H9 (cell line): ENCODE measurements at regions not wholly inside any gene's neighbourhood (a gene's known extent, or its start where the extent isn't known, plus 50 kb on each side); places are given as distances from the start of the nearest gene placed in this dataset.

ENCODE experiments used
- DNase-seq: peaks from one replicate; pipeline ENCODE4 v3.0.0-alpha.2; 2017
- H2AFZ ChIP-seq: one replicate; pipeline ENCODE4 v1.6.1; 2013; ENCODE audit warnings: mild to moderate bottlenecking, low read length, control low read depth, moderate library complexity
- H2AK5ac ChIP-seq: 2 replicates; pipeline ENCODE4 v1.6.1; 2013; ENCODE audit warnings: low read length, control low read depth, mixed read lengths; ENCODE audit not compliant: insufficient read length
- H2BK120ac ChIP-seq: one replicate; pipeline ENCODE4 v1.6.1; 2013; ENCODE audit warnings: low read depth, mild to moderate bottlenecking, low read length, control low read depth, inconsistent platforms; ENCODE audit not compliant: poor library complexity, severe bottlenecking
- H2BK12ac ChIP-seq: 2 replicates; pipeline ENCODE4 v1.6.1; 2013; ENCODE audit warnings: low read length, control low read depth, mixed read lengths, low read depth; ENCODE audit not compliant: insufficient read length
- H2BK15ac ChIP-seq: 2 replicates; pipeline ENCODE4 v1.6.1; 2013; ENCODE audit warnings: low read depth, low read length, control low read depth
- H2BK20ac ChIP-seq: one replicate; pipeline ENCODE4 v1.6.1; 2013; ENCODE audit warnings: low read depth, mild to moderate bottlenecking, low read length, control low read depth, inconsistent platforms; ENCODE audit not compliant: poor library complexity, severe bottlenecking
- H2BK5ac ChIP-seq: 2 replicates; pipeline ENCODE4 v1.6.1; 2013; ENCODE audit warnings: low read length, control low read depth, mixed read lengths; ENCODE audit not compliant: insufficient read length
- H3K14ac ChIP-seq: 2 replicates; pipeline ENCODE4 v1.6.1; 2013; ENCODE audit warnings: low read length, control low read depth; ENCODE audit not compliant: insufficient read depth
- H3K18ac ChIP-seq: 2 replicates; pipeline ENCODE4 v1.6.1; 2013; ENCODE audit warnings: low read depth, mild to moderate bottlenecking, mixed read lengths, low read length, control low read depth; ENCODE audit not compliant: insufficient read length
- H3K23ac ChIP-seq: 2 replicates; pipeline ENCODE4 v1.6.1; 2013; ENCODE audit warnings: low read length, control low read depth, mixed read lengths, low read depth; ENCODE audit not compliant: insufficient read length
- H3K23me2 ChIP-seq: 2 replicates; pipeline ENCODE4 v1.6.1; 2013; ENCODE audit warnings: low read depth, mild to moderate bottlenecking, mixed read lengths, low read length, control low read depth; ENCODE audit not compliant: insufficient read length, poor library complexity, severe bottlenecking
- H3K27ac ChIP-seq: 2 replicates; pipeline ENCODE4 v1.5.1; 2013; ENCODE audit warnings: low read length, control low read depth, mixed read lengths, low read depth; ENCODE audit not compliant: insufficient read length
- H3K27me3 ChIP-seq: 2 replicates; pipeline ENCODE4 v1.6.1; 2013; ENCODE audit warnings: low read length, control low read depth, inconsistent platforms; ENCODE audit not compliant: insufficient read depth
- H3K4ac ChIP-seq: 2 replicates; pipeline ENCODE4 v1.6.1; 2013; ENCODE audit warnings: low read depth, mild to moderate bottlenecking, control low read depth, inconsistent platforms, low read length, moderate library complexity
- H3K4me1 ChIP-seq: 2 replicates; pipeline ENCODE4 v1.6.1; 2013; ENCODE audit warnings: low read length, control low read depth, inconsistent platforms; ENCODE audit not compliant: insufficient read depth
- H3K4me2 ChIP-seq: 2 replicates; pipeline ENCODE4 v1.6.1; 2013; ENCODE audit warnings: low read length, control low read depth, mixed read lengths; ENCODE audit not compliant: insufficient read length, insufficient read depth
- H3K56ac ChIP-seq: 2 replicates; pipeline ENCODE4 v1.6.1; 2013; ENCODE audit warnings: low read depth, mild to moderate bottlenecking, mixed read lengths, low read length, control low read depth; ENCODE audit not compliant: insufficient read length
- H3K79me1 ChIP-seq: 2 replicates; pipeline ENCODE4 v1.6.1; 2013; ENCODE audit warnings: low read depth, mild to moderate bottlenecking, moderate library complexity, low read length, control low read depth, inconsistent platforms; ENCODE audit not compliant: insufficient read depth, poor library complexity, severe bottlenecking
- H3K79me2 ChIP-seq: 2 replicates; pipeline ENCODE4 v1.6.1; 2013; ENCODE audit warnings: low read length, control low read depth, inconsistent platforms; ENCODE audit not compliant: insufficient read depth
- H3K9ac ChIP-seq: 2 replicates; pipeline ENCODE4 v1.6.1; 2013; ENCODE audit warnings: low read length, control low read depth, mixed read lengths; ENCODE audit not compliant: insufficient read length; ENCODE audit errors: extremely low read depth
- H3K9me3 ChIP-seq: one replicate; pipeline ENCODE4 v1.6.1; 2013; ENCODE audit warnings: low read depth, low read length, inconsistent platforms; ENCODE audit not compliant: control insufficient read depth
- H3T11ph ChIP-seq: one replicate; pipeline ENCODE4 v1.6.1; 2013; ENCODE audit warnings: mild to moderate bottlenecking, low read length, control low read depth, inconsistent platforms
- H4K20me1 ChIP-seq: one replicate; pipeline ENCODE4 v1.6.1; 2013; ENCODE audit not compliant: control insufficient read depth, insufficient read length, insufficient read depth
- H4K5ac ChIP-seq: 2 replicates; pipeline ENCODE4 v1.6.1; 2013; ENCODE audit warnings: low read depth, mild to moderate bottlenecking, mixed read lengths, low read length, control low read depth; ENCODE audit not compliant: insufficient read length
- H4K8ac ChIP-seq: replicated peaks from 2 replicates; pipeline ENCODE4 v1.6.1; 2013; ENCODE audit warnings: low read length, control low read depth, mixed read lengths, low read depth; ENCODE audit not compliant: insufficient read length
- H4K91ac ChIP-seq: 2 replicates; pipeline ENCODE4 v1.6.1; 2013; ENCODE audit warnings: low read depth, mild to moderate bottlenecking, moderate library complexity, mixed read lengths, low read length, control low read depth; ENCODE audit not compliant: insufficient read length
- H3K27ac Mint-ChIP-seq, 3 experiments: 2 replicates in 2 of 3; 3 replicates in 1 of 3; pipeline ENCODE4 v1.8.0; 2020 to 2021; ENCODE audit warnings: mixed read lengths in 3 of 3, mild to moderate bottlenecking in 1 of 3, moderate library complexity in 1 of 3
- H3K27me3 Mint-ChIP-seq: 2 replicates; pipeline ENCODE4 v1.8.0; 2021; ENCODE audit warnings: low read depth, mild to moderate bottlenecking, moderate library complexity, mixed read lengths
- H3K36me3 Mint-ChIP-seq, 3 experiments: 2 replicates in 2 of 3; 3 replicates in 1 of 3; pipeline ENCODE4 v1.8.0; 2020 to 2021; ENCODE audit warnings: low read depth in 3 of 3, mixed read lengths in 3 of 3; ENCODE audit not compliant: insufficient read depth in 1 of 3
- H3K4me1 Mint-ChIP-seq, 2 experiments: 2 replicates each; pipeline ENCODE4 v1.8.0; 2020; ENCODE audit warnings: mixed read lengths in 2 of 2
- H3K4me3 Mint-ChIP-seq, 2 experiments: 2 replicates in 1 of 2; 3 replicates in 1 of 2; pipeline ENCODE4 v1.8.0; 2020 to 2021; ENCODE audit warnings: mild to moderate bottlenecking in 2 of 2, mixed read lengths in 2 of 2, moderate library complexity in 1 of 2
- H3K9me3 Mint-ChIP-seq, 2 experiments: 2 replicates in 1 of 2; 3 replicates in 1 of 2; pipeline ENCODE4 v1.8.0; 2020; ENCODE audit warnings: mild to moderate bottlenecking in 2 of 2, mixed read lengths in 2 of 2, moderate library complexity in 1 of 2
- WGBS: extraction: QIAGEN DNeasy Blood & Tissue Kit; methylation state at CpG from one replicate; pipeline ENCODE4 v1.1.7; 2013; ENCODE audit warnings: missing lambda C conversion rate, low lambda C conversion rate, mixed read lengths; ENCODE audit not compliant: insufficient read length; ENCODE audit errors: extremely low coverage; 5-methylcytosine and 5-hydroxymethylcytosine counted together
- TF ChIP-seq, protein P1 (sequence below): fragments of 200-600 bp; sonication (generic); conservative IDR thresholded peaks from 3 replicates; pipeline ENCODE4 v1.8.0; 2021; ENCODE audit warnings: antibody characterized with exemption, mild to moderate bottlenecking

DNA sequence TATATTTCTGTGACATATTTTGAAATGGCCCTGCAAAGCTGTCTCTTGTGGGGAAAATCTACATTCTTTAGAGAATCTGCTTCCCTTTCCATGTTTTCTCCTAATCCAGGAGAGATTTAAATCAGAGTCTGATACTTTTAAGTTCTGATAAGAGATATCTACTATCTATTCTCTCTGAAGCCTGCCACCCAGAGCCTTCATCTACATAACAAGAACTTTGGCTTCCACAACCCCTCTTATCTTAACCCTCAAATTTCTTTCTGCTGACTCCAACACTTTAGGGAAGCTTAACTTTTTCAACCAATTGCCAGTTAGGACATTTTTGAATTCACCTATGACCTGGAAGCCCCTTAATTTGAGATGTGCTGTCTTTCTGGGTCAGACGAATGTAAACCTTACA is 965.2 kb downstream of the TBC1D22A start:
- Histone ChIP-seq H3K9me3 (no peaks in the 10 kb centered on the region), H3K9ac (no peak overlapping the region), H3K79me2 (no peaks in the 10 kb centered on the region), H3K23me2 (no peaks in the 10 kb centered on the region), H3K27me3 (no peaks in the 10 kb centered on the region), H3K27ac (no peak overlapping the region), H3K79me1 (no peaks in the 10 kb centered on the region), H3K18ac (no peak overlapping the region), H2AK5ac (no peak overlapping the region), H2BK5ac (no peak overlapping the region), H3K14ac (no peak overlapping the region), H2BK20ac (no peak overlapping the region), H3K23ac (no peak overlapping the region), H3K56ac (no peak overlapping the region), H3T11ph (no peak overlapping the region), H4K8ac (no peak overlapping the region), H2BK120ac (no peak overlapping the region), H2BK12ac (no peak overlapping the region), H4K20me1 (no peaks in the 10 kb centered on the region), H2BK15ac (no peak overlapping the region), H2AFZ (no peak overlapping the region), H3K4me2 (no peak overlapping the region), H4K5ac (no peak overlapping the region), H3K4me1 (peaks cover 2% of the 10 kb centered on the region; the same call in 1 of the 2 replicates), H3K4ac (no peak overlapping the region), H4K91ac (no peak overlapping the region)
- peaks cover 9% of the 10 kb centered on the region for H3K27me3 Mint-ChIP-seq
- no CpG with 5 or more reads among the region's 1 CpG for WGBS
- no peak overlapping the region for H3K4me3 Mint-ChIP-seq
- H3K9me3 Mint-ChIP-seq = peaks cover 21 to 22% of the 10 kb centered on the region in 2 experiments
- TF ChIP-seq, protein P1, sequence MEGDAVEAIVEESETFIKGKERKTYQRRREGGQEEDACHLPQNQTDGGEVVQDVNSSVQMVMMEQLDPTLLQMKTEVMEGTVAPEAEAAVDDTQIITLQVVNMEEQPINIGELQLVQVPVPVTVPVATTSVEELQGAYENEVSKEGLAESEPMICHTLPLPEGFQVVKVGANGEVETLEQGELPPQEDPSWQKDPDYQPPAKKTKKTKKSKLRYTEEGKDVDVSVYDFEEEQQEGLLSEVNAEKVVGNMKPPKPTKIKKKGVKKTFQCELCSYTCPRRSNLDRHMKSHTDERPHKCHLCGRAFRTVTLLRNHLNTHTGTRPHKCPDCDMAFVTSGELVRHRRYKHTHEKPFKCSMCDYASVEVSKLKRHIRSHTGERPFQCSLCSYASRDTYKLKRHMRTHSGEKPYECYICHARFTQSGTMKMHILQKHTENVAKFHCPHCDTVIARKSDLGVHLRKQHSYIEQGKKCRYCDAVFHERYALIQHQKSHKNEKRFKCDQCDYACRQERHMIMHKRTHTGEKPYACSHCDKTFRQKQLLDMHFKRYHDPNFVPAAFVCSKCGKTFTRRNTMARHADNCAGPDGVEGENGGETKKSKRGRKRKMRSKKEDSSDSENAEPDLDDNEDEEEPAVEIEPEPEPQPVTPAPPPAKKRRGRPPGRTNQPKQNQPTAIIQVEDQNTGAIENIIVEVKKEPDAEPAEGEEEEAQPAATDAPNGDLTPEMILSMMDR = no peak
- H3K36me3 Mint-ChIP-seq = peaks cover 11 to 26% (median 14%) of the 10 kb centered on the region in 3 experiments
- peaks cover 29 to 37% of the 10 kb centered on the region in 2 experiments for H3K4me1 Mint-ChIP-seq
- no peak for DNase-seq
- peak overlapping the region in 1 of 3 experiments; percentile 93; a peak in 2 of 7 replicates for H3K27ac Mint-ChIP-seq
